DND-41 (cell line): ENCODE measurements at regions not wholly inside any gene's neighbourhood (a gene's known extent, or its start where the extent isn't known, plus 50 kb on each side); places are given as distances from the start of the nearest gene placed in this dataset.

Experiments
- ATAC-seq: fragments of 200-7000 bp; cut with Tn5 transposase; 3 replicates; pipeline ENCODE4 v1.9.1; 2021; ENCODE audit warnings: low read depth; ENCODE audit not compliant: insufficient read depth
- DNase-seq: peaks from one replicate; pipeline ENCODE4 v3.0.0-alpha.2; 2020
- H2AFZ ChIP-seq: 2 replicates; pipeline ENCODE4 v1.6.0; 2012; ENCODE audit warnings: low read depth, low read length
- H3K27ac ChIP-seq: 2 replicates; pipeline ENCODE4 v1.5.1; 2012; ENCODE audit warnings: low read length, inconsistent platforms
- H3K27me3 ChIP-seq: fragments of 200-600 bp; sonication (generic); 2 replicates; pipeline ENCODE4 v1.6.0; 2012; ENCODE audit warnings: low read length, mild to moderate bottlenecking, inconsistent platforms; ENCODE audit not compliant: insufficient read depth, poor library complexity
- H3K36me3 ChIP-seq: 2 replicates; pipeline ENCODE4 v1.5.1; 2012; ENCODE audit warnings: low read length, inconsistent platforms; ENCODE audit not compliant: insufficient read depth
- H3K4me1 ChIP-seq: 2 replicates; pipeline ENCODE4 v1.5.1; 2012; ENCODE audit warnings: mild to moderate bottlenecking, low read length; ENCODE audit not compliant: insufficient read depth
- H3K4me2 ChIP-seq: 2 replicates; pipeline ENCODE4 v1.6.0; 2012; ENCODE audit warnings: mild to moderate bottlenecking, moderate library complexity, low read length, inconsistent platforms; ENCODE audit not compliant: insufficient read depth
- H3K4me3 ChIP-seq, 2 experiments: fragments of 200-600 bp in 1 of 2; shearing (Covaris generic) in 1 of 2; 2 replicates each; pipeline ENCODE4 v1.5.1; 2012 to 2016; ENCODE audit warnings: inconsistent platforms in 2 of 2, low read length in 2 of 2, mild to moderate bottlenecking in 2 of 2, low read depth in 1 of 2, moderate library complexity in 1 of 2
- H3K79me2 ChIP-seq: 2 replicates; pipeline ENCODE4 v1.6.0; 2012; ENCODE audit warnings: low read length, inconsistent platforms; ENCODE audit not compliant: insufficient read depth
- H3K9ac ChIP-seq: 2 replicates; pipeline ENCODE4 v1.6.0; 2012; ENCODE audit warnings: low read depth, mild to moderate bottlenecking, inconsistent platforms, low read length, moderate library complexity
- H3K9me3 ChIP-seq: 2 replicates; pipeline ENCODE4 v1.5.1; 2012; ENCODE audit warnings: low read length, moderate library complexity, mild to moderate bottlenecking, inconsistent platforms; ENCODE audit not compliant: insufficient read depth, severe bottlenecking
- H4K20me1 ChIP-seq: 2 replicates; pipeline ENCODE4 v1.6.0; 2012; ENCODE audit warnings: low read length; ENCODE audit not compliant: insufficient read depth
- EZH2 ChIP-seq: IDR thresholded peaks from 3 replicates; pipeline ENCODE4 v1.6.1; 2012; ENCODE audit warnings: borderline replicate concordance, low read depth, mild to moderate bottlenecking, moderate library complexity, low read length, inconsistent platforms; ENCODE audit not compliant: severe bottlenecking
- TF ChIP-seq, protein P1 (sequence below): IDR thresholded peaks from 2 replicates; pipeline ENCODE4 v1.5.1; 2012; ENCODE audit warnings: borderline replicate concordance, low read length, moderate library complexity, mild to moderate bottlenecking; ENCODE audit not compliant: poor library complexity, severe bottlenecking; ENCODE audit errors: extremely low read depth

DNA sequence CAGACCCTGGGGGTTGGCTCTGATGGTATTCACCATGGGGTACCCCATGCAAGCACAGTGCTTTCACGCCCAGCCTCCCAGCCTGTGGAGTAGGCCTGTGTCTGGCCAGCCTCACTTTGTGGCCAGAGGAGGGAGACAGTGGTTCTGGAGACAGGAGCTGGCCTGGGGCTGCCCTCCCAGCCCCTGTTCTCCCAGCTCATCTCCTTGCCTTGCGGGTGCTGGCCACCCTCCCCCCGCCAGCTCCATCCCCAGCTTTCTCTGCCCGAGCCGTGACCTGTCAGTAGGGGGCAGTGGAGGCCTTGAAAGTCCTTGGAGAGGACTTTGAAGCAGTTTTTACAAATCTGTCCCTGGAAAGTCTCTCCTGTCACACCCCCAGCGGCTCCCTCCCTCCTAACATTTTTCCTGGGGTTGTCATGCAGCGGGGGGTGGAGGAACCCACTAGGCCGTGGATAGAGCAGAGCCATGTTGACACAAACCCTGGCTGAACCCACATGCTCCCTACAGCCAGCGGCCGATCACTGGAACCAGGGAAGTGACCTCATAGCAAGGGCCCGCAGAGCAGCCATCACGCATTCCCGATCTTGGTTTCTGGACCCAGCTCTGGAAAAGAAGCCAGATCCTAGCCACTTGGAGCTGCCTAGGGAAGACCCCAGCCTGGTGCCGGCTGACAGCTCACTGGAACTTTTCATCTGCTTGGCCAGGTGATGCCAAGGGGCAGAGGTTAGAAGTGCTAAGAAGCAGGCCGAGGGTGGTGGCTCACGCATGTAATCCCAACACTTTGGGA lies 289.4 kb downstream of the SEC14L1 start:
- peak; percentile 80 for ATAC-seq
- Histone ChIP-seq H3K36me3 (peaks cover 47% of the 10 kb centered on the region), H2AFZ (no peak overlapping the region), H3K9ac (peak overlapping the region; percentile 13; the same call in 1 of the 2 replicates), H4K20me1 (no peaks in the 10 kb centered on the region), H3K9me3 (no peaks in the 10 kb centered on the region), H3K4me3 (no peak overlapping the region), H3K79me2 (peaks cover 99% of the 10 kb centered on the region), H3K27ac (peak overlapping the region; percentile 75), H3K4me2 (peak overlapping the region; percentile 12; the same call in 1 of the 2 replicates), H3K27me3 (no peaks in the 10 kb centered on the region), H3K4me1 (peaks cover 80% of the 10 kb centered on the region)
- TF ChIP-seq EZH2 = no peak
- TF ChIP-seq, protein P1, sequence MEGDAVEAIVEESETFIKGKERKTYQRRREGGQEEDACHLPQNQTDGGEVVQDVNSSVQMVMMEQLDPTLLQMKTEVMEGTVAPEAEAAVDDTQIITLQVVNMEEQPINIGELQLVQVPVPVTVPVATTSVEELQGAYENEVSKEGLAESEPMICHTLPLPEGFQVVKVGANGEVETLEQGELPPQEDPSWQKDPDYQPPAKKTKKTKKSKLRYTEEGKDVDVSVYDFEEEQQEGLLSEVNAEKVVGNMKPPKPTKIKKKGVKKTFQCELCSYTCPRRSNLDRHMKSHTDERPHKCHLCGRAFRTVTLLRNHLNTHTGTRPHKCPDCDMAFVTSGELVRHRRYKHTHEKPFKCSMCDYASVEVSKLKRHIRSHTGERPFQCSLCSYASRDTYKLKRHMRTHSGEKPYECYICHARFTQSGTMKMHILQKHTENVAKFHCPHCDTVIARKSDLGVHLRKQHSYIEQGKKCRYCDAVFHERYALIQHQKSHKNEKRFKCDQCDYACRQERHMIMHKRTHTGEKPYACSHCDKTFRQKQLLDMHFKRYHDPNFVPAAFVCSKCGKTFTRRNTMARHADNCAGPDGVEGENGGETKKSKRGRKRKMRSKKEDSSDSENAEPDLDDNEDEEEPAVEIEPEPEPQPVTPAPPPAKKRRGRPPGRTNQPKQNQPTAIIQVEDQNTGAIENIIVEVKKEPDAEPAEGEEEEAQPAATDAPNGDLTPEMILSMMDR = peak; percentile 95
- peak; percentile 90 for DNase-seq

DNA sequence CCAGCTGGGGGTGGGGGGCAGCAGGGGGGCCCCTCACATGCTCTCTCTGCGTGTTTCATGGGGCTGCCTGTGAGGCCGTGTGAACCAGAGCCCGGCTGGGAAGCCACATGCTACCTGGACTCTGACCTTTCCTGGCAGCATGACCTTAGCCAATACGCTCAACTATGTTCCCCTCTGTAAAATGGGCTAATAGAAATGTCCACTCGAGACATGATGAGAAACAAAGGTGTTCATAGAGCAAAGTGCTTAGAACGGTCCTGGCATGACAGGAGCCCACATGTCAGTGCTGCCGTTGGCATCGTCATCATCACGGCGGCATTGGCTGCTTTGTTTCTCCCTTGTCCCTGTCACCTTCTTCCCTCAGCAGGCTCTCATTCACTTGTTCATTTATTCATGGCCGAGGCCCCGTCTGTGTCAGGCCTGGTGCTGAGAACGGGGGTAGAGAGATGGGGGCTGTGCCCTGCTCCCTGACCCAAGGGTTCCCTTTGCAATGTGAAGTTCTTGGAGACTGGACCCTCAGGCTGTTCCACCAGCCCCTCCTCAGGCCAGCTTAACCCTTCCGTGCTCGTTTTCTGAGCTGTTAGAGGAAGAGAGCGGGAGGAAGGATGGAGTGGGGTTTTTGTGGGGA lies 291.4 kb downstream of the SEC14L1 start:
- Histone ChIP-seq H3K27me3 (no peaks in the 10 kb centered on the region), H3K4me3 (no peak overlapping the region), H3K4me2 (no peak overlapping the region), H4K20me1 (no peaks in the 10 kb centered on the region), H3K4me1 (peaks cover 86% of the 10 kb centered on the region), H3K27ac (peak overlapping the region; percentile 99), H3K79me2 (peaks cover 99% of the 10 kb centered on the region), H3K36me3 (peaks cover 55% of the 10 kb centered on the region), H2AFZ (no peak overlapping the region), H3K9ac (peak overlapping the region; percentile 8; the same call in 1 of the 2 replicates), H3K9me3 (no peaks in the 10 kb centered on the region)
- DNase-seq (no peak), ATAC-seq (no peak)
- TF ChIP-seq, protein P1 = no peak
- TF ChIP-seq EZH2 = no peak

GRCh38 chr17:77432742-77433141 lies 292.0 kb downstream of the SEC14L1 start:
- no peak overlapping the region for H3K4me2 ChIP-seq
- peaks cover 92% of the 10 kb centered on the region for H3K4me1 ChIP-seq
- DNase-seq (no peak), ATAC-seq (no peak)
- no peaks in the 10 kb centered on the region for H3K27me3 ChIP-seq
- peak overlapping the region; percentile 99 for H3K27ac ChIP-seq
- H2AFZ ChIP-seq = no peak overlapping the region
- no peak overlapping the region for H3K4me3 ChIP-seq
- peaks cover 99% of the 10 kb centered on the region for H3K79me2 ChIP-seq
- peak overlapping the region; percentile 8; the same call in 1 of the 2 replicates for H3K9ac ChIP-seq
- peaks cover 55% of the 10 kb centered on the region for H3K36me3 ChIP-seq
- no peaks in the 10 kb centered on the region for H3K9me3 ChIP-seq
- H4K20me1 ChIP-seq = no peaks in the 10 kb centered on the region
- TF ChIP-seq EZH2 = no peak
- TF ChIP-seq, protein P1 = no peak
